CD4-positive, alpha-beta memory T cell (primary cell): ENCODE measurements at regions not wholly inside any gene's neighbourhood (a gene's known extent, or its start where the extent isn't known, plus 50 kb on each side); places are given as distances from the start of the nearest gene placed in this dataset.

Source experiments
- CTCF ChIA-PET: fragments of 350-600 bp; sonication (Branson Sonifier 250); formaldehyde crosslinking; loops from one replicate; lab custom pipeline; 2021; ENCODE audit warnings: inconsistent platforms; ENCODE audit not compliant: partially characterized antibody; lab: Charles Lee
- POLR2A ChIA-PET: fragments of 350-600 bp; sonication (Branson Sonifier 250); formaldehyde crosslinking; loops from one replicate; lab custom pipeline; 2021; ENCODE audit not compliant: partially characterized antibody; lab: Charles Lee
- DNase-seq, 5 donors: peaks; one replicate each; pipeline versions ENCODE4 v3.0.0 to v3.0.0-alpha.2; 2020 to 2022; ENCODE audit warnings: mixed read lengths in 1 of 5
- H3K27ac ChIP-seq: one replicate; pipeline ENCODE4 v1.7.0; 2013; ENCODE audit warnings: low read depth, low read length
- H3K27me3 ChIP-seq: 2 replicates; pipeline ENCODE4 v1.7.0; 2013; ENCODE audit warnings: mild to moderate bottlenecking, low read length, moderate library complexity; ENCODE audit not compliant: insufficient read depth
- H3K36me3 ChIP-seq: 2 replicates; pipeline ENCODE4 v1.7.0; 2013; ENCODE audit warnings: mild to moderate bottlenecking, low read length, moderate library complexity; ENCODE audit not compliant: insufficient read depth
- H3K4me1 ChIP-seq: 2 replicates; pipeline ENCODE4 v1.7.0; 2013; ENCODE audit warnings: mild to moderate bottlenecking, low read length, moderate library complexity; ENCODE audit not compliant: insufficient read depth
- H3K4me3 ChIP-seq, 2 donors: one replicate each; pipeline ENCODE4 v1.7.0; 2013; ENCODE audit warnings: low read length in 2 of 2, mild to moderate bottlenecking in 1 of 2
- H3K9me3 ChIP-seq, 2 donors: one replicate each; pipeline ENCODE4 v1.7.0; 2013; ENCODE audit warnings: low read length in 2 of 2, control low read depth in 1 of 2; ENCODE audit not compliant: control insufficient read depth in 1 of 2
- H3K27ac Mint-ChIP-seq, 7 donors: one replicate each; pipeline ENCODE4 v1.8.0; 2020 to 2021; ENCODE audit warnings: mixed read lengths in 7 of 7, mild to moderate bottlenecking in 6 of 7, inconsistent platforms in 3 of 7, moderate library complexity in 3 of 7
- H3K27me3 Mint-ChIP-seq, 2 donors: one replicate each; pipeline ENCODE4 v1.8.0; 2020 to 2021; ENCODE audit warnings: mixed read lengths in 2 of 2
- H3K36me3 Mint-ChIP-seq, 2 donors: one replicate each; pipeline ENCODE4 v1.8.0; 2020 to 2021; ENCODE audit warnings: mixed read lengths in 2 of 2, inconsistent platforms in 1 of 2, mild to moderate bottlenecking in 1 of 2
- H3K4me1 Mint-ChIP-seq, 4 donors: one replicate each; pipeline ENCODE4 v1.8.0; 2020 to 2021; ENCODE audit warnings: mixed read lengths in 4 of 4, mild to moderate bottlenecking in 1 of 4
- H3K4me3 Mint-ChIP-seq, 8 donors: one replicate each; pipeline ENCODE4 v1.8.0; 2020 to 2021; ENCODE audit warnings: mixed read lengths in 8 of 8, mild to moderate bottlenecking in 7 of 8, moderate library complexity in 6 of 8, inconsistent platforms in 3 of 8
- H3K9me3 Mint-ChIP-seq, 8 donors: one replicate each; pipeline ENCODE4 v1.8.0; 2020 to 2021; ENCODE audit warnings: mixed read lengths in 8 of 8, mild to moderate bottlenecking in 5 of 8, inconsistent platforms in 3 of 8, moderate library complexity in 1 of 8
- intact Hi-C: fragments of 100-400 bp; cut with micrococcal nuclease; formaldehyde crosslinking; loops from one replicate; pipeline ENCODE4 v1.15.1; 2023

- H3K4me1 Mint-ChIP-seq, result no peaks in the 10 kb centered on the region
- no peak overlapping the region for H3K27ac ChIP-seq
- H3K27ac Mint-ChIP-seq, result no peak overlapping the region
- H3K27me3 Mint-ChIP-seq, result no peaks in the 10 kb centered on the region
- CTCF ChIA-PET, result no interaction called here
- no peaks in the 10 kb centered on the region for H3K36me3 Mint-ChIP-seq
- POLR2A ChIA-PET, result no interaction called here
- DNase-seq, result no peak
- H3K27me3 ChIP-seq, result no peaks in the 10 kb centered on the region
- H3K9me3 ChIP-seq, result no peaks in the 10 kb centered on the region
- H3K4me3 Mint-ChIP-seq, result no peak overlapping the region
- no peaks in the 10 kb centered on the region for H3K36me3 ChIP-seq
- no peaks in the 10 kb centered on the region for H3K4me1 ChIP-seq
- H3K9me3 Mint-ChIP-seq, result peaks cover 0 to 21% (median 8%) of the 10 kb centered on the region in 8 donors
- no peak overlapping the region for H3K4me3 ChIP-seq
- intact Hi-C loops, result no loop called here
Observed at GRCh38 chr10:36383349-36383748, 741.3 kb upstream of the FZD8 start.

GRCh38 chr10:36381748-36382147 lies 739.7 kb upstream of the FZD8 start:
- no peaks in the 10 kb centered on the region for H3K9me3 ChIP-seq
- H3K27ac ChIP-seq, result no peak overlapping the region
- CTCF ChIA-PET, result no interaction called here
- H3K4me3 Mint-ChIP-seq, result no peak overlapping the region
- no peaks in the 10 kb centered on the region for H3K36me3 ChIP-seq
- intact Hi-C loops, result no loop called here
- H3K9me3 Mint-ChIP-seq, result peaks cover 0 to 17% (median 12%) of the 10 kb centered on the region in 8 donors
- no peak overlapping the region for H3K27ac Mint-ChIP-seq
- no peaks in the 10 kb centered on the region for H3K4me1 Mint-ChIP-seq
- DNase-seq, result no peak
- H3K27me3 ChIP-seq, result no peaks in the 10 kb centered on the region
- H3K4me1 ChIP-seq, result no peaks in the 10 kb centered on the region
- no peaks in the 10 kb centered on the region for H3K36me3 Mint-ChIP-seq
- no peak overlapping the region for H3K4me3 ChIP-seq
- POLR2A ChIA-PET, result no interaction called here
- no peaks in the 10 kb centered on the region for H3K27me3 Mint-ChIP-seq

DNA sequence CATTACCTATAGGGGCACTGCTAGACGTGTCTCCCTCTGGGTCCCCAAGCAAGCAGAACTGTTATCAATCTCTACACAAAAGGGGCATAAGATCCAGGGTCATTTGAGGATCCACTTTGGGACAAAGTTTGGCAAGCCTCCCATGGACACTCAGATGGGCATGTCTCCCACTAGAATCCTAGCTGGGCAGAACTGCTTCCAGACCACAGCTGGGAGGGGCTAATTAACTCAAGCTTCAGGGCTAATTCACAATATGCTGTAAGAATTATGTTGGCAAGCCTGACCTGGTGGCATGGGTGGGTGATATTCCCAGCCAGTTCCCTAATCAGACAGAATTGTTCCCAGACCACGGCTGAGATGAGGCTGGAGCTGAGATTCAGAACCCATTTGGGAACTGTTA lies 738.4 kb upstream of the FZD8 start:
- peaks cover 0 to 21% (median 10%) of the 10 kb centered on the region in 8 donors for H3K9me3 Mint-ChIP-seq
- Histone ChIP-seq H3K9me3 (no peaks in the 10 kb centered on the region), H3K4me1 (no peaks in the 10 kb centered on the region), H3K4me3 (no peak overlapping the region), H3K27me3 (no peaks in the 10 kb centered on the region), H3K27ac (no peak overlapping the region), H3K36me3 (no peaks in the 10 kb centered on the region)
- CTCF ChIA-PET, result no interaction called here
- no peaks in the 10 kb centered on the region for H3K4me1 Mint-ChIP-seq
- intact Hi-C loops, result no loop called here
- no peak for DNase-seq
- no peaks in the 10 kb centered on the region for H3K27me3 Mint-ChIP-seq
- no peak overlapping the region for H3K27ac Mint-ChIP-seq
- no peak overlapping the region for H3K4me3 Mint-ChIP-seq
- no peaks in the 10 kb centered on the region for H3K36me3 Mint-ChIP-seq
- POLR2A ChIA-PET, result no interaction called here

- Mint-ChIP-seq H3K9me3 (peaks cover 0 to 20% (median 7%) of the 10 kb centered on the region in 8 donors), H3K4me3 (no peak overlapping the region), H3K4me1 (no peaks in the 10 kb centered on the region), H3K36me3 (no peaks in the 10 kb centered on the region), H3K27ac (no peak overlapping the region), H3K27me3 (no peaks in the 10 kb centered on the region)
- Histone ChIP-seq H3K27ac (no peak overlapping the region), H3K27me3 (no peaks in the 10 kb centered on the region), H3K4me3 (no peak overlapping the region), H3K36me3 (no peaks in the 10 kb centered on the region), H3K9me3 (no peaks in the 10 kb centered on the region), H3K4me1 (no peaks in the 10 kb centered on the region)
- no peak for DNase-seq
- intact Hi-C loops, result no loop called here
- CTCF ChIA-PET, result no interaction called here
- POLR2A ChIA-PET, result no interaction called here
Observed at GRCh38 chr10:36375107-36375506, 733.0 kb upstream of the FZD8 start.

GRCh38 chr10:36373424-36374096 lies 731.5 kb upstream of the FZD8 start:
- no peaks in the 10 kb centered on the region for H3K27me3 ChIP-seq
- H3K4me1 ChIP-seq, result no peaks in the 10 kb centered on the region
- no peak for DNase-seq
- POLR2A ChIA-PET, result no interaction called here
- Mint-ChIP-seq H3K4me3 (no peak overlapping the region), H3K36me3 (no peaks in the 10 kb centered on the region), H3K9me3 (peaks cover 0 to 15% (median 6%) of the 10 kb centered on the region in 8 donors), H3K27ac (no peak overlapping the region), H3K4me1 (no peaks in the 10 kb centered on the region), H3K27me3 (no peaks in the 10 kb centered on the region)
- no peak overlapping the region for H3K27ac ChIP-seq
- H3K36me3 ChIP-seq, result no peaks in the 10 kb centered on the region
- CTCF ChIA-PET, result no interaction called here
- no peaks in the 10 kb centered on the region for H3K9me3 ChIP-seq
- intact Hi-C loops, result no loop called here
- H3K4me3 ChIP-seq, result no peak overlapping the region

DNA sequence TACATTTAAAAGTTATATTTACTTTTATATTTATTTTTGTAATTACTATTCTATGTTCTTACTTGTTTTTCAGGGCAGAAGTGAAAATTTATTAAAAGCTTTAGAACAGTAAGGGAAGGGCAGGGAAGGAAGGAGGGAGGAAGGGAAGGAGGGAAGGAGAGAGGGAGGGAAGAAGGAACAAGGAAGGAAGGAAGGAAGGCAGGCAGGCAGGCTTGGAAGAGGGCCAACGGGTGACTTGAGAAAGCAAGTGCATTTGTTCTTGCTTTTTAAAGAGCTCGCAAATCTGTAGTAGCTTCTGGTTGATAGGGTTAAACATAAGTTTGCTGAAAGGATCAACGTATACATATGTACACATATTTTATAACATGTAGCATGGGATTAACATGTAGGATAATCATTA lies 725.3 kb upstream of the FZD8 start:
- Histone ChIP-seq H3K27ac (no peak overlapping the region), H3K4me1 (no peaks in the 10 kb centered on the region), H3K9me3 (no peaks in the 10 kb centered on the region), H3K27me3 (no peaks in the 10 kb centered on the region), H3K36me3 (no peaks in the 10 kb centered on the region), H3K4me3 (no peak overlapping the region)
- CTCF ChIA-PET, result no interaction called here
- H3K4me1 Mint-ChIP-seq, result no peaks in the 10 kb centered on the region
- no peaks in the 10 kb centered on the region for H3K36me3 Mint-ChIP-seq
- H3K9me3 Mint-ChIP-seq, result peaks cover 0 to 23% (median 9%) of the 10 kb centered on the region in 8 donors
- intact Hi-C loops, result no loop called here
- DNase-seq, result no peak
- H3K4me3 Mint-ChIP-seq, result no peak overlapping the region
- H3K27ac Mint-ChIP-seq, result no peak overlapping the region
- POLR2A ChIA-PET, result no interaction called here
- no peaks in the 10 kb centered on the region for H3K27me3 Mint-ChIP-seq

- H3K4me1 ChIP-seq, result no peaks in the 10 kb centered on the region
- H3K27me3 Mint-ChIP-seq, result no peaks in the 10 kb centered on the region
- no peaks in the 10 kb centered on the region for H3K27me3 ChIP-seq
- no peaks in the 10 kb centered on the region for H3K4me1 Mint-ChIP-seq
- intact Hi-C loops, result no loop called here
- no peak overlapping the region for H3K27ac Mint-ChIP-seq
- H3K9me3 ChIP-seq, result no peaks in the 10 kb centered on the region
- H3K4me3 ChIP-seq, result no peak overlapping the region
- H3K36me3 ChIP-seq, result no peaks in the 10 kb centered on the region
- no peak overlapping the region for H3K4me3 Mint-ChIP-seq
- POLR2A ChIA-PET, result no interaction called here
- CTCF ChIA-PET, result no interaction called here
- peaks cover 0 to 20% (median 9%) of the 10 kb centered on the region in 8 donors for H3K9me3 Mint-ChIP-seq
- no peak for DNase-seq
- no peak overlapping the region for H3K27ac ChIP-seq
- H3K36me3 Mint-ChIP-seq, result no peaks in the 10 kb centered on the region
Observed at GRCh38 chr10:36366843-36367242, 724.7 kb upstream of the FZD8 start.

GRCh38 chr10:36366065-36366464 lies 724.0 kb upstream of the FZD8 start:
- H3K4me1 Mint-ChIP-seq, result no peaks in the 10 kb centered on the region
- H3K4me3 ChIP-seq, result no peak overlapping the region
- no peak overlapping the region for H3K27ac ChIP-seq
- no peaks in the 10 kb centered on the region for H3K4me1 ChIP-seq
- intact Hi-C loops, result no loop called here
- H3K4me3 Mint-ChIP-seq, result no peak overlapping the region
- H3K9me3 ChIP-seq, result no peaks in the 10 kb centered on the region
- no peaks in the 10 kb centered on the region for H3K36me3 ChIP-seq
- peaks cover 0 to 20% (median 7%) of the 10 kb centered on the region in 8 donors for H3K9me3 Mint-ChIP-seq
- H3K27ac Mint-ChIP-seq, result no peak overlapping the region
- ChIA-PET CTCF (no interaction called here), POLR2A (no interaction called here)
- no peak for DNase-seq
- no peaks in the 10 kb centered on the region for H3K36me3 Mint-ChIP-seq
- no peaks in the 10 kb centered on the region for H3K27me3 Mint-ChIP-seq
- H3K27me3 ChIP-seq, result no peaks in the 10 kb centered on the region
